ENCODE measurements at regions not wholly inside any gene's neighbourhood (a gene's known extent, or its start where the extent isn't known, plus 50 kb on each side); places are given as distances from the start of the nearest gene placed in this dataset.

- H3K27me3 ChIP-seq (ENCODE audit: control insufficient read depth, insufficient read depth, low read length, poor library complexity, severe bottlenecking): no peaks in the 10 kb centered on the region
- no peaks in the 10 kb centered on the region for H3K4me1 ChIP-seq (ENCODE audit: control insufficient read depth, insufficient read depth, low read length)
- H3K36me3 ChIP-seq (ENCODE audit: control insufficient read depth, insufficient read depth, low read length): no peaks in the 10 kb centered on the region
- H3K27ac Mint-ChIP-seq: no peak overlapping the region
- H3K36me3 Mint-ChIP-seq (ENCODE audit: low read depth): no peaks in the 10 kb centered on the region
- no peaks in the 10 kb centered on the region for H3K4me1 Mint-ChIP-seq
- WGBS, 2 experiments (ENCODE audit: insufficient coverage in 1 of 2, insufficient read length in 1 of 2): 86 to 96% methylated on average over 1 of the region's 1 CpG
- no peak for TF ChIP-seq CTCF (conservative IDR thresholded peaks at IDR 0.05)
- H3K27me3 Mint-ChIP-seq (ENCODE audit: insufficient read depth): peaks cover 3% of the 10 kb centered on the region
- no peak overlapping the region for H3K4me3 ChIP-seq (ENCODE audit: low read length)
- no peak overlapping the region for H3K9ac ChIP-seq (ENCODE audit: extremely low read depth, low read length, poor library complexity, severe bottlenecking)
- DNase-seq: no peak
- H3K9me3 Mint-ChIP-seq: no peaks in the 10 kb centered on the region
- H3K9me3 ChIP-seq (ENCODE audit: control insufficient read depth, low read length): no peaks in the 10 kb centered on the region
- H3K4me3 Mint-ChIP-seq: no peak overlapping the region
- no peak overlapping the region for H3K27ac ChIP-seq (ENCODE audit: low read depth, low read length)
These were observed 881.9 kb downstream of the GALC start for GRCh38 chr14:87111126-87111525.

- no peaks in the 10 kb centered on the region for H3K27me3 ChIP-seq (ENCODE audit: control insufficient read depth, insufficient read depth, low read length, poor library complexity, severe bottlenecking)
- no peak for DNase-seq
- Mint-ChIP-seq H3K27ac (no peak overlapping the region), H3K27me3 (ENCODE audit: insufficient read depth) (peaks cover 3% of the 10 kb centered on the region), H3K4me3 (no peak overlapping the region), H3K4me1 (no peaks in the 10 kb centered on the region), H3K36me3 (ENCODE audit: low read depth) (no peaks in the 10 kb centered on the region), H3K9me3 (no peaks in the 10 kb centered on the region)
- no peak overlapping the region for H3K9ac ChIP-seq (ENCODE audit: extremely low read depth, low read length, poor library complexity, severe bottlenecking)
- no peaks in the 10 kb centered on the region for H3K9me3 ChIP-seq (ENCODE audit: control insufficient read depth, low read length)
- H3K4me3 ChIP-seq (ENCODE audit: low read length): no peak overlapping the region
- H3K36me3 ChIP-seq (ENCODE audit: control insufficient read depth, insufficient read depth, low read length): no peaks in the 10 kb centered on the region
- no peak for TF ChIP-seq CTCF (conservative IDR thresholded peaks at IDR 0.05)
- H3K27ac ChIP-seq (ENCODE audit: low read depth, low read length): no peak overlapping the region
- H3K4me1 ChIP-seq (ENCODE audit: control insufficient read depth, insufficient read depth, low read length): no peaks in the 10 kb centered on the region
- WGBS, 2 experiments (ENCODE audit: insufficient coverage in 1 of 2, insufficient read length in 1 of 2): 98 to 100% methylated on average over 1 to 3 of the region's 3 CpGs
These were observed 883.7 kb downstream of the GALC start for GRCh38 chr14:87109271-87109670.

GRCh38 chr14:87108726-87109125, 884.3 kb downstream of the GALC start:
- Mint-ChIP-seq H3K36me3 (ENCODE audit: low read depth) (no peaks in the 10 kb centered on the region), H3K27ac (no peak overlapping the region), H3K4me3 (no peak overlapping the region), H3K4me1 (no peaks in the 10 kb centered on the region), H3K9me3 (no peaks in the 10 kb centered on the region), H3K27me3 (ENCODE audit: insufficient read depth) (peaks cover 3% of the 10 kb centered on the region)
- H3K36me3 ChIP-seq (ENCODE audit: control insufficient read depth, insufficient read depth, low read length): no peaks in the 10 kb centered on the region
- WGBS, 2 experiments (ENCODE audit: insufficient coverage in 1 of 2, insufficient read length in 1 of 2): 83 to 89% methylated on average over 1 to 3 of the region's 3 CpGs
- DNase-seq: no peak
- H3K9ac ChIP-seq (ENCODE audit: extremely low read depth, low read length, poor library complexity, severe bottlenecking): no peak overlapping the region
- H3K4me1 ChIP-seq (ENCODE audit: control insufficient read depth, insufficient read depth, low read length): no peaks in the 10 kb centered on the region
- H3K27ac ChIP-seq (ENCODE audit: low read depth, low read length): no peak overlapping the region
- no peak overlapping the region for H3K4me3 ChIP-seq (ENCODE audit: low read length)
- H3K27me3 ChIP-seq (ENCODE audit: control insufficient read depth, insufficient read depth, low read length, poor library complexity, severe bottlenecking): no peaks in the 10 kb centered on the region
- TF ChIP-seq CTCF (conservative IDR thresholded peaks at IDR 0.05): no peak
- no peaks in the 10 kb centered on the region for H3K9me3 ChIP-seq (ENCODE audit: control insufficient read depth, low read length)

Data from endodermal cell (in vitro differentiated cells).